ENCODE measurements at regions not wholly inside any gene's neighbourhood (a gene's known extent, or its start where the extent isn't known, plus 50 kb on each side); places are given as distances from the start of the nearest gene placed in this dataset.

DNA sequence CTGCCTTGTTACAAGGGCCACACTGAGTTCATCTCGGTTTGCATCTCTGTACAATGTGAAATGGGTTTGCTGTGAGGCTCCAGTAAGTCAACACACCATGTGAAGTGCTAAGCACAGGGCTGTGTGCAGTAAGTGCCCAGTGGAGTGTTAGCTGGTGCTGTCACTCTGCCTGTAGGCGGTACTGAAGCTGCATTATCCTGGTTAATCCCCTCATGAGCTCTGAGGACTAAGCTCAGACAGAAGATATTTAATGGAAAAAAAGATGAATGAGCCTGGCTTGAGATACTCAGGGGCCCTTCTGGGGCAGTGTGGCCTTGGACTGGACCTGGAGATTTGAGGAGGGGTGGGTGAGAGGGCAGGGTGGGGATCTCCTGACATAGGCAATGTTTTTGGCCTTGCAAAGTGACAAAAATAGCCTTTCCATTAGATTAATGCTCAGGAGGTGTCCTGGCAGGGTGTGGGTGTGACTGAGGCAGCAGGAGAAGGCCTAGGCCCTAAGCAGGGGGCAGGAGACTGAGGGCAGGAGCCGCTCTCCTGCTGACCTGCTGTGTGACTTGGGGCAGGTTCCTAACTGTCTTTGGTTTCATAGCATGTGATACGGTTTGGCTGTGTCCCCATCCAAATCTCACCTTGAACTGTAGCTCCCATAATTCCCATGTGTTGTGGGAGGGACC lies 570.5 kb downstream of the PTPRU start:
- no peak overlapping the region for H3K4me3 ChIP-seq (ENCODE audit: low read length, poor library complexity, severe bottlenecking)
- H3K9ac ChIP-seq (ENCODE audit: low read depth, low read length, poor library complexity, severe bottlenecking) = no peak overlapping the region

DNA sequence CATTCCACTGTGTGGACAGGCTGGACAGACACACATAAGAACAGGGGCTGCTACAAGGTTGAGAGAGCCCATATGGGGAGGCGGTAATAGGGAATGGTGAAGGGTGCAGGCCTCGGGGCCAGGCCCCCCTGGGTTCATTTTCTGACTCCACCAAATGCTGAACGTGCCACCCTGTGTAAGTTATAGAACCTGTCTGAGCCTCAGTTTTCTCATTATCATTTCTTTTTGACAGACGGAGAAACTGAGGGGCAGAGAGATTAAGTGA lies 569.5 kb downstream of the PTPRU start:
- no peaks in the 10 kb centered on the region for H3F3A ChIP-seq (ENCODE audit: low read depth)
- no peaks in the 10 kb centered on the region for H3K9me2 ChIP-seq (replicated peaks; ENCODE audit: low read depth, low read length)
- H3K4me3 ChIP-seq (ENCODE audit: low read length, poor library complexity, severe bottlenecking) = no peak overlapping the region
- no peak overlapping the region for H3K9ac ChIP-seq (ENCODE audit: low read depth, low read length, poor library complexity, severe bottlenecking)
- no peaks in the 10 kb centered on the region; the same call in 1 of the 2 replicates for H3K9me3 ChIP-seq (ENCODE audit: insufficient read depth, low read depth, low read length)
- no peak overlapping the region for H3K4me2 ChIP-seq (ENCODE audit: low read depth, low read length, poor library complexity, severe bottlenecking)
- no peaks in the 10 kb centered on the region for H3K36me3 ChIP-seq (ENCODE audit: insufficient read depth, low read length)
- no peaks in the 10 kb centered on the region for H4K20me1 ChIP-seq (ENCODE audit: insufficient read depth, low read length, poor library complexity, severe bottlenecking)
- no peak overlapping the region for H2AFZ ChIP-seq (ENCODE audit: low read length)
- no peaks in the 10 kb centered on the region for H3K27me3 ChIP-seq (ENCODE audit: insufficient read depth, low read length, poor library complexity, severe bottlenecking)
- H3K4me1 ChIP-seq (ENCODE audit: insufficient read depth, low read length, poor library complexity, severe bottlenecking) = no peaks in the 10 kb centered on the region
- H3K79me2 ChIP-seq (ENCODE audit: insufficient read depth, low read length) = no peaks in the 10 kb centered on the region
- TF ChIP-seq EZH2phosphoT487 (IDR thresholded peaks at IDR 0.05; ENCODE audit: borderline replicate concordance) (no peak), CTCF (conservative IDR thresholded peaks at IDR 0.05; ENCODE audit: low read length) (no peak)

More for the DNA sequence above, 570.5 kb downstream of the PTPRU start:
- Histone ChIP-seq H3K9me2 (replicated peaks; ENCODE audit: low read depth, low read length) (no peaks in the 10 kb centered on the region), H3K36me3 (ENCODE audit: insufficient read depth, low read length) (no peaks in the 10 kb centered on the region), H4K20me1 (ENCODE audit: insufficient read depth, low read length, poor library complexity, severe bottlenecking) (no peaks in the 10 kb centered on the region), H3K4me1 (ENCODE audit: insufficient read depth, low read length, poor library complexity, severe bottlenecking) (no peaks in the 10 kb centered on the region), H3K27me3 (ENCODE audit: insufficient read depth, low read length, poor library complexity, severe bottlenecking) (no peaks in the 10 kb centered on the region), H3K4me2 (ENCODE audit: low read depth, low read length, poor library complexity, severe bottlenecking) (no peak overlapping the region), H2AFZ (ENCODE audit: low read length) (no peak overlapping the region), H3K9me3 (ENCODE audit: insufficient read depth, low read depth, low read length) (no peaks in the 10 kb centered on the region; the same call in 1 of the 2 replicates), H3F3A (ENCODE audit: low read depth) (no peaks in the 10 kb centered on the region), H3K79me2 (ENCODE audit: insufficient read depth, low read length) (no peaks in the 10 kb centered on the region)
- TF ChIP-seq CTCF (conservative IDR thresholded peaks at IDR 0.05; ENCODE audit: low read length) (no peak), EZH2phosphoT487 (IDR thresholded peaks at IDR 0.05; ENCODE audit: borderline replicate concordance) (no peak)

GRCh38 chr1:29805122-29805895 lies 569.0 kb downstream of the PTPRU start:
- Histone ChIP-seq H3K79me2 (ENCODE audit: insufficient read depth, low read length) (no peaks in the 10 kb centered on the region), H3K4me3 (ENCODE audit: low read length, poor library complexity, severe bottlenecking) (no peak overlapping the region), H3F3A (ENCODE audit: low read depth) (no peaks in the 10 kb centered on the region), H4K20me1 (ENCODE audit: insufficient read depth, low read length, poor library complexity, severe bottlenecking) (no peaks in the 10 kb centered on the region), H3K9ac (ENCODE audit: low read depth, low read length, poor library complexity, severe bottlenecking) (no peak overlapping the region), H3K4me2 (ENCODE audit: low read depth, low read length, poor library complexity, severe bottlenecking) (no peak overlapping the region), H3K27me3 (ENCODE audit: insufficient read depth, low read length, poor library complexity, severe bottlenecking) (no peaks in the 10 kb centered on the region), H3K36me3 (ENCODE audit: insufficient read depth, low read length) (no peaks in the 10 kb centered on the region), H2AFZ (ENCODE audit: low read length) (no peak overlapping the region), H3K9me3 (ENCODE audit: insufficient read depth, low read depth, low read length) (no peaks in the 10 kb centered on the region; the same call in 1 of the 2 replicates), H3K4me1 (ENCODE audit: insufficient read depth, low read length, poor library complexity, severe bottlenecking) (no peaks in the 10 kb centered on the region), H3K9me2 (replicated peaks; ENCODE audit: low read depth, low read length) (no peaks in the 10 kb centered on the region)
- no peak for TF ChIP-seq EZH2phosphoT487 (IDR thresholded peaks at IDR 0.05; ENCODE audit: borderline replicate concordance)
- TF ChIP-seq CTCF (conservative IDR thresholded peaks at IDR 0.05; ENCODE audit: low read length) = no peak
